ENCODE measurements at regions not wholly inside any gene's neighbourhood (a gene's known extent, or its start where the extent isn't known, plus 50 kb on each side); places are given as distances from the start of the nearest gene placed in this dataset.

DNA sequence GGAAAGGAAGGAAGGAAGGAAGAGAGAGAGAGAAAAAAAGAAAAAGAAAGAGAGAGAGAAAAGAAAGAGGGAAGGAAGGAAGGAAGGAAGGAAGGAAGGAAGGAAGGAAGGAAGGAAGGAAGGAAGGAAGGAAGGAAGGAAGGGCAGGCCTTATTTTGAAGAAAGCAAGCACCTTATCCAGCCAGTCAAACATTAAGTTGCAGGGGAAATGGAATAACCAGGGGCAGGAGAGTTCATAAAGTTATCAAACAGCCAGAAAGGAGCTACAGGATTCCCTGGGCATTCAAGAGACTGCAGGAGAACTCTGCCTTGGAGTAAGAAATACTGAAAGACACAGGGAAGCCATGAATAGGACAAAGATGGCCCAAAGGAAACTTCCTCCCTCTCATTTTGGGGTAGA lies 672.0 kb upstream of the INTU start:
- TF ChIP-seq, protein P1, sequence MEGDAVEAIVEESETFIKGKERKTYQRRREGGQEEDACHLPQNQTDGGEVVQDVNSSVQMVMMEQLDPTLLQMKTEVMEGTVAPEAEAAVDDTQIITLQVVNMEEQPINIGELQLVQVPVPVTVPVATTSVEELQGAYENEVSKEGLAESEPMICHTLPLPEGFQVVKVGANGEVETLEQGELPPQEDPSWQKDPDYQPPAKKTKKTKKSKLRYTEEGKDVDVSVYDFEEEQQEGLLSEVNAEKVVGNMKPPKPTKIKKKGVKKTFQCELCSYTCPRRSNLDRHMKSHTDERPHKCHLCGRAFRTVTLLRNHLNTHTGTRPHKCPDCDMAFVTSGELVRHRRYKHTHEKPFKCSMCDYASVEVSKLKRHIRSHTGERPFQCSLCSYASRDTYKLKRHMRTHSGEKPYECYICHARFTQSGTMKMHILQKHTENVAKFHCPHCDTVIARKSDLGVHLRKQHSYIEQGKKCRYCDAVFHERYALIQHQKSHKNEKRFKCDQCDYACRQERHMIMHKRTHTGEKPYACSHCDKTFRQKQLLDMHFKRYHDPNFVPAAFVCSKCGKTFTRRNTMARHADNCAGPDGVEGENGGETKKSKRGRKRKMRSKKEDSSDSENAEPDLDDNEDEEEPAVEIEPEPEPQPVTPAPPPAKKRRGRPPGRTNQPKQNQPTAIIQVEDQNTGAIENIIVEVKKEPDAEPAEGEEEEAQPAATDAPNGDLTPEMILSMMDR (IDR thresholded peaks at IDR 0.05), result no peak
- TF ChIP-seq POLR2A (IDR thresholded peaks at IDR 0.05), result no peak

Measured in lower leg skin (tissue), 3 donors.